Neural crest cell (in vitro differentiated cells): ENCODE measurements at regions not wholly inside any gene's neighbourhood (a gene's known extent, or its start where the extent isn't known, plus 50 kb on each side); places are given as distances from the start of the nearest gene placed in this dataset.

ENCODE experiments used
- DNase-seq: peaks from one replicate; pipeline ENCODE4 v3.0.0; 2021; ENCODE audit warnings: low read depth, mixed read lengths, low spot score
- H3K27ac Mint-ChIP-seq: one replicate; pipeline ENCODE4 v1.8.0; 2021; ENCODE audit warnings: mild to moderate bottlenecking, mixed read lengths; ENCODE audit not compliant: unreplicated experiment
- H3K27me3 Mint-ChIP-seq: 2 replicates; pipeline ENCODE4 v1.8.0; 2021; ENCODE audit warnings: low read depth, mild to moderate bottlenecking, mixed read lengths
- H3K36me3 Mint-ChIP-seq: 2 replicates; pipeline ENCODE4 v1.8.0; 2021; ENCODE audit warnings: low read depth, mild to moderate bottlenecking, mixed read lengths
- H3K4me1 Mint-ChIP-seq: 2 replicates; pipeline ENCODE4 v1.8.0; 2021; ENCODE audit warnings: mixed read lengths
- H3K4me3 Mint-ChIP-seq: one replicate; pipeline ENCODE4 v1.8.0; 2021; ENCODE audit warnings: mild to moderate bottlenecking, mixed read lengths
- H3K9me3 Mint-ChIP-seq: 2 replicates; pipeline ENCODE4 v1.8.0; 2021; ENCODE audit warnings: mixed read lengths
- CTCF ChIP-seq: fragments of 200-600 bp; sonication (generic); conservative IDR thresholded peaks from 2 replicates; pipeline ENCODE4 v1.5.0; 2021; ENCODE audit warnings: antibody characterized with exemption, mild to moderate bottlenecking

DNA sequence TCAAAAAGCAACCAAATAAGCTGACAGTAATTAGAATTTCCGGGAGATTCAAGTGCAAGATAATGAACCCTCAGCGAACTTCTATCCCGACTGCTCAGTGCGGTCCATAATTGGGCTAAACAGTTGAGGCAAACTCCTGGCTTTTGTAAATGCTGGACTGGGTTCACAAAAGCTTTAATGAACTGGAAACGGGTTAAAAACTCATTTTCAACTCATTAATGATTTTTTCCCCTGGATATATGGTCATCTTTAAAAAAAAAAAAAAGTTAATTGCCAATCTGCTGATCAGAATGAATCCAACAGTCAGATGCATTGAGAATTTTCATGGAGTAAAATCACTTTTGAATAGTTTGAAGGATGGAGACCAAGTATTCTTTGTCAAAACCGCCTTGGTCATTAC is 79.5 kb upstream of the WWC1 start:
- H3K4me1 Mint-ChIP-seq = peaks cover 25% of the 10 kb centered on the region
- no peaks in the 10 kb centered on the region for H3K27me3 Mint-ChIP-seq
- H3K9me3 Mint-ChIP-seq = no peaks in the 10 kb centered on the region
- no peak overlapping the region for H3K27ac Mint-ChIP-seq
- no peaks in the 10 kb centered on the region for H3K36me3 Mint-ChIP-seq
- no peak for TF ChIP-seq CTCF
- DNase-seq = no peak
- no peak overlapping the region for H3K4me3 Mint-ChIP-seq

DNA sequence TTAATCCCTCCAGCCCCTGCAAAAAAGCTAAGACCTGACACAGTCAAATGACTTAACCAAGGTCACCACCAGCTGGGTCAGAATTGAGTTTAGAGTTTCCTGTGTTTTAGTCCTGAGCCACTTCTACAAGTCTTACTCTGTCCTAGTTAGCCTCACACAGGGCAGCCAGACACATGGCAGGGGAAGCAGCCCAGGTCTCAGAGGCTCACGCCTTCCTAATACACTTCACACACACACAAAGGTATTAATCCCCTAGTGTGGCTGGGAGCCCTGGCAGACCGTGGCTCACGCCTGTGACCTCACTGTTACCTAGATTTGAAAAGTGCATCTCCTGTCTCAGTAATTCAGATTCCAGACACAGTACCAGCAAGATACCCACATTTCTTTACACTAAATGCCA is 77.4 kb upstream of the WWC1 start:
- Mint-ChIP-seq H3K4me3 (no peak overlapping the region), H3K9me3 (no peaks in the 10 kb centered on the region), H3K27me3 (no peaks in the 10 kb centered on the region), H3K36me3 (peaks cover 3% of the 10 kb centered on the region), H3K27ac (no peak overlapping the region), H3K4me1 (peaks cover 16% of the 10 kb centered on the region)
- DNase-seq = no peak
- no peak for TF ChIP-seq CTCF

- no peak for TF ChIP-seq CTCF
- DNase-seq = no peak
- Mint-ChIP-seq H3K4me1 (peaks cover 16% of the 10 kb centered on the region), H3K36me3 (peaks cover 3% of the 10 kb centered on the region), H3K27me3 (no peaks in the 10 kb centered on the region), H3K9me3 (no peaks in the 10 kb centered on the region), H3K27ac (no peak overlapping the region), H3K4me3 (no peak overlapping the region)
Observed at GRCh38 chr5:168214886-168215285, 76.6 kb upstream of the WWC1 start.

- H3K27me3 Mint-ChIP-seq = no peaks in the 10 kb centered on the region
- no peak overlapping the region for H3K27ac Mint-ChIP-seq
- no peak for TF ChIP-seq CTCF
- H3K36me3 Mint-ChIP-seq = peaks cover 3% of the 10 kb centered on the region
- H3K9me3 Mint-ChIP-seq = no peaks in the 10 kb centered on the region
- H3K4me1 Mint-ChIP-seq = peaks cover 14% of the 10 kb centered on the region
- DNase-seq = no peak
- H3K4me3 Mint-ChIP-seq = no peak overlapping the region
Observed at GRCh38 chr5:168215646-168216045, 75.8 kb upstream of the WWC1 start.

- H3K9me3 Mint-ChIP-seq = no peaks in the 10 kb centered on the region
- H3K4me3 Mint-ChIP-seq = no peak overlapping the region
- H3K27me3 Mint-ChIP-seq = peaks cover 4% of the 10 kb centered on the region
- H3K36me3 Mint-ChIP-seq = peaks cover 3% of the 10 kb centered on the region
- peaks cover 14% of the 10 kb centered on the region for H3K4me1 Mint-ChIP-seq
- H3K27ac Mint-ChIP-seq = no peak overlapping the region
- TF ChIP-seq CTCF = no peak
- DNase-seq = no peak
Observed at GRCh38 chr5:168216989-168217388, 74.5 kb upstream of the WWC1 start.

GRCh38 chr5:168217497-168217896 is 73.9 kb upstream of the WWC1 start:
- no peak for DNase-seq
- TF ChIP-seq CTCF = no peak
- Mint-ChIP-seq H3K4me3 (no peak overlapping the region), H3K36me3 (peaks cover 3% of the 10 kb centered on the region), H3K9me3 (no peaks in the 10 kb centered on the region), H3K4me1 (peaks cover 14% of the 10 kb centered on the region), H3K27ac (no peak overlapping the region), H3K27me3 (peaks cover 4% of the 10 kb centered on the region)
